H1 (cell line): ENCODE measurements at regions not wholly inside any gene's neighbourhood (a gene's known extent, or its start where the extent isn't known, plus 50 kb on each side); places are given as distances from the start of the nearest gene placed in this dataset.

Source experiments
- SP1 ChIP-seq: IDR thresholded peaks from 2 replicates; pipeline ENCODE4 v1.6.1; 2011; ENCODE audit warnings: low read depth, low read length
- TF ChIP-seq, protein P1 (sequence below): IDR thresholded peaks from 2 replicates; pipeline ENCODE4 v1.6.1; 2012; ENCODE audit warnings: low read length, inconsistent platforms

DNA sequence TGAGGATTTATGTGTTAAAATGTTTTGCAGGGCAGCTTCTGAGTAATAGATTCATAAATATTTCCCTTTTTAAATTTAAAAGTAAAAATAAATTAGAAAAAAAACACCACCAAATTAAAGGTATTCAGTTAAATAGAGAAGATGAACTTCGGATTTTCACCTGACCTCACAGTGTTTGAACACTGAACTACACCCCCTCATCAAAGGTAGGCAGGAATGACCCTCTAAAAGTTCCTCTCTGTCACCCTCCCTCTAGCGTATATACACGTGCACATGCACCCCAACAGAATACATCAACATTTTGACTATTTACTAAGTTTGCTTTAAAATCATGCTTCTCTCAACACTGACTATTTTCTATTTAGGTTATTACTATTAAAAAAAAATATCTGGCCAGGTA lies 528.3 kb downstream of the QKI start:
- TF ChIP-seq SP1: no peak
- TF ChIP-seq, protein P1, sequence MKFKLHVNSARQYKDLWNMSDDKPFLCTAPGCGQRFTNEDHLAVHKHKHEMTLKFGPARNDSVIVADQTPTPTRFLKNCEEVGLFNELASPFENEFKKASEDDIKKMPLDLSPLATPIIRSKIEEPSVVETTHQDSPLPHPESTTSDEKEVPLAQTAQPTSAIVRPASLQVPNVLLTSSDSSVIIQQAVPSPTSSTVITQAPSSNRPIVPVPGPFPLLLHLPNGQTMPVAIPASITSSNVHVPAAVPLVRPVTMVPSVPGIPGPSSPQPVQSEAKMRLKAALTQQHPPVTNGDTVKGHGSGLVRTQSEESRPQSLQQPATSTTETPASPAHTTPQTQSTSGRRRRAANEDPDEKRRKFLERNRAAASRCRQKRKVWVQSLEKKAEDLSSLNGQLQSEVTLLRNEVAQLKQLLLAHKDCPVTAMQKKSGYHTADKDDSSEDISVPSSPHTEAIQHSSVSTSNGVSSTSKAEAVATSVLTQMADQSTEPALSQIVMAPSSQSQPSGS: no peak
